GM23338 (cell line): ENCODE measurements at regions not wholly inside any gene's neighbourhood (a gene's known extent, or its start where the extent isn't known, plus 50 kb on each side); places are given as distances from the start of the nearest gene placed in this dataset.

Experiments used
- ATAC-seq: fragments of 200-7000 bp; cut with Tn5 transposase; 3 replicates; pipeline ENCODE4 v1.9.1; 2020
- DNase-seq: peaks from one replicate; pipeline ENCODE4 v3.0.0-alpha.2; 2015; ENCODE audit warnings: low spot score
- H2AFZ ChIP-seq: fragments of 200-600 bp; sonication (generic); 2 replicates; pipeline ENCODE4 v1.8.0; 2016; ENCODE audit warnings: antibody characterized with exemption, mild to moderate bottlenecking, moderate library complexity
- H3F3A ChIP-seq: fragments of 200-600 bp; sonication (generic); replicated peaks from 2 replicates; pipeline ENCODE4 v1.8.0; 2017; ENCODE audit warnings: antibody characterized with exemption, mixed run types, low read depth
- H3K27ac ChIP-seq: fragments of 200-600 bp; sonication (generic); 2 replicates; pipeline ENCODE4 v1.6.1; 2016; ENCODE audit warnings: low read depth
- H3K27me3 ChIP-seq: fragments of 200-600 bp; sonication (generic); 2 replicates; pipeline ENCODE4 v1.8.0; 2016; ENCODE audit warnings: mild to moderate bottlenecking, mixed run types, moderate library complexity; ENCODE audit not compliant: insufficient read depth
- H3K36me3 ChIP-seq: fragments of 200-600 bp; sonication (generic); 2 replicates; pipeline ENCODE4 v1.8.0; 2016; ENCODE audit warnings: mild to moderate bottlenecking; ENCODE audit not compliant: insufficient read depth
- H3K4me1 ChIP-seq: fragments of 200-600 bp; sonication (generic); 2 replicates; pipeline ENCODE4 v1.8.0; 2016; ENCODE audit warnings: mild to moderate bottlenecking, moderate library complexity; ENCODE audit not compliant: insufficient read depth
- H3K4me2 ChIP-seq: fragments of 200-600 bp; sonication (generic); 2 replicates; pipeline ENCODE4 v1.7.1; 2017; ENCODE audit warnings: mixed run types
- H3K4me3 ChIP-seq: fragments of 200-600 bp; sonication (generic); 2 replicates; pipeline ENCODE4 v1.6.1; 2016; ENCODE audit warnings: mixed run types
- H3K79me2 ChIP-seq: fragments of 200-600 bp; sonication (generic); replicated peaks from 2 replicates; pipeline ENCODE4 v1.8.0; 2017; ENCODE audit warnings: mild to moderate bottlenecking; ENCODE audit not compliant: insufficient read depth
- H3K9me2 ChIP-seq: fragments of 200-600 bp; sonication (generic); 2 replicates; pipeline ENCODE4 v1.8.0; 2017; ENCODE audit not compliant: insufficient read depth
- H4K20me1 ChIP-seq: fragments of 200-600 bp; sonication (generic); replicated peaks from 2 replicates; pipeline ENCODE4 v1.8.0; 2017; ENCODE audit warnings: mild to moderate bottlenecking; ENCODE audit not compliant: insufficient read depth
- H3K27ac Mint-ChIP-seq: 2 replicates; pipeline ENCODE4 v1.8.0; 2020; ENCODE audit warnings: inconsistent platforms, mild to moderate bottlenecking, moderate library complexity, mixed read lengths
- H3K27me3 Mint-ChIP-seq: 3 replicates; pipeline ENCODE4 v1.8.0; 2022; ENCODE audit warnings: low read depth, mild to moderate bottlenecking, moderate library complexity, mixed read lengths, inconsistent platforms; ENCODE audit not compliant: insufficient read depth, poor library complexity
- H3K36me3 Mint-ChIP-seq: 3 replicates; pipeline ENCODE4 v1.8.0; 2021; ENCODE audit warnings: low read depth, mild to moderate bottlenecking, inconsistent platforms, moderate library complexity, mixed read lengths
- H3K4me1 Mint-ChIP-seq: 3 replicates; pipeline ENCODE4 v1.8.0; 2020; ENCODE audit warnings: mild to moderate bottlenecking, inconsistent platforms, mixed read lengths
- H3K4me3 Mint-ChIP-seq: 3 replicates; pipeline ENCODE4 v1.8.0; 2021; ENCODE audit warnings: moderate library complexity, mild to moderate bottlenecking, inconsistent platforms, mixed read lengths
- H3K9me3 Mint-ChIP-seq: 3 replicates; pipeline ENCODE4 v1.8.0; 2020; ENCODE audit warnings: moderate library complexity, mild to moderate bottlenecking, inconsistent platforms, mixed read lengths
- EZH2 ChIP-seq: fragments of 200-600 bp; sonication (generic); IDR thresholded peaks from one replicate; pipeline ENCODE4 v1.8.0; 2017; ENCODE audit warnings: antibody characterized with exemption, mild to moderate bottlenecking, low read depth; ENCODE audit not compliant: unreplicated experiment
- EZH2phosphoT487 ChIP-seq: fragments of 200-600 bp; sonication (generic); IDR thresholded peaks from one replicate; pipeline ENCODE4 v1.8.1; 2018; ENCODE audit warnings: antibody characterized with exemption; ENCODE audit not compliant: unreplicated experiment
- NANOG ChIP-seq: IDR thresholded peaks from 2 replicates; pipeline ENCODE4 v1.6.1; 2016; ENCODE audit warnings: antibody characterized with exemption, borderline replicate concordance
- POLR2AphosphoS5 ChIP-seq: IDR thresholded peaks from 2 replicates; pipeline ENCODE4 v1.6.1; 2016; ENCODE audit warnings: antibody characterized with exemption, low read depth
- STAT1 ChIP-seq: IDR thresholded peaks from one replicate; pipeline ENCODE4 v1.6.1; 2016; ENCODE audit warnings: antibody characterized with exemption; ENCODE audit not compliant: unreplicated experiment
- ZNF114 ChIP-seq: fragments of 250-450 bp; sonication (Bioruptor Pico); IDR thresholded peaks from 2 replicates; pipeline ENCODE4 v1.5.0; 2020; ENCODE audit warnings: mild to moderate bottlenecking, moderate library complexity
- ZNF331 ChIP-seq: fragments of 250-450 bp; sonication (Bioruptor Pico); IDR thresholded peaks from 2 replicates; pipeline ENCODE4 v1.5.0; 2020; ENCODE audit warnings: low read depth, mild to moderate bottlenecking, moderate library complexity
- TF ChIP-seq, protein P1 (sequence below): fragments of 250-450 bp; sonication (Bioruptor Pico); IDR thresholded peaks from 2 replicates; pipeline ENCODE4 v1.5.0; 2020; ENCODE audit warnings: mild to moderate bottlenecking, moderate library complexity
- TF ChIP-seq, protein P2 (sequence below): IDR thresholded peaks from 2 replicates; pipeline ENCODE4 v1.6.1; 2016; ENCODE audit warnings: antibody characterized with exemption
- TF ChIP-seq, protein P3 (sequence below), 2 experiments: fragments of 200-600 bp in 1 of 2; sonication (generic) in 1 of 2; conservative IDR thresholded peaks; 2 replicates each; pipeline versions ENCODE4 v1.5.1 to v1.6.1; 2016 to 2017; ENCODE audit warnings: antibody characterized with exemption in 2 of 2, low read depth in 2 of 2, mild to moderate bottlenecking in 2 of 2, moderate library complexity in 1 of 2

DNA sequence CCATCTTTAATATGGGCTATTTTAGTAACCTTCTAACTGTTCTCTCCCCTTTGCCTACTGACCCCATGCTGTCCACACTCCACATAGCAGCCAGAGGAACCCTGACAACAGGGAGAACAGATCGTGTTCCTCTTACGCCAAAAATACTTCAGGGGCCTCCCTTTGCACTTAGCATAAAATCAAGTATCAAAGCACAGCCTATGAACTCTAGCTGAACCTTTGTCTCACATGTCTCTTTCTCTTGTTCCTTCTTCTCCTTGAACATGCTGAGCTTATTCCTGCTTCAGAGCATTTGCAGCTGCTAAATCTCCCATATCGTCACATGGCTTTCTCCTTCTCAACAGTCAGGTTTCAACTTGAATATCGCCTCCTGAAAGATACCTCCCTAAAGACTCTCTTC lies 698.8 kb upstream of the C9orf72 start:
- Mint-ChIP-seq H3K36me3 (no peaks in the 10 kb centered on the region), H3K4me3 (no peak overlapping the region), H3K27ac (no peak overlapping the region), H3K4me1 (peaks cover 3% of the 10 kb centered on the region; the same call in 1 of the 3 replicates), H3K9me3 (no peaks in the 10 kb centered on the region; the same call in 2 of the 3 replicates), H3K27me3 (no peaks in the 10 kb centered on the region)
- no peak overlapping the region for H3K4me3 ChIP-seq
- no peak overlapping the region for H3K27ac ChIP-seq
- H3K79me2 ChIP-seq, result no peaks in the 10 kb centered on the region
- H3F3A ChIP-seq, result no peaks in the 10 kb centered on the region
- no peaks in the 10 kb centered on the region for H3K27me3 ChIP-seq
- no peak for ATAC-seq
- no peaks in the 10 kb centered on the region for H3K4me1 ChIP-seq
- H3K36me3 ChIP-seq, result no peaks in the 10 kb centered on the region; the same call in 1 of the 2 replicates
- H2AFZ ChIP-seq, result no peak overlapping the region
- H3K9me2 ChIP-seq, result peaks cover 4% of the 10 kb centered on the region
- H4K20me1 ChIP-seq, result no peaks in the 10 kb centered on the region
- no peak for DNase-seq
- TF ChIP-seq EZH2, result no peak
- no peak overlapping the region for H3K4me2 ChIP-seq

DNA sequence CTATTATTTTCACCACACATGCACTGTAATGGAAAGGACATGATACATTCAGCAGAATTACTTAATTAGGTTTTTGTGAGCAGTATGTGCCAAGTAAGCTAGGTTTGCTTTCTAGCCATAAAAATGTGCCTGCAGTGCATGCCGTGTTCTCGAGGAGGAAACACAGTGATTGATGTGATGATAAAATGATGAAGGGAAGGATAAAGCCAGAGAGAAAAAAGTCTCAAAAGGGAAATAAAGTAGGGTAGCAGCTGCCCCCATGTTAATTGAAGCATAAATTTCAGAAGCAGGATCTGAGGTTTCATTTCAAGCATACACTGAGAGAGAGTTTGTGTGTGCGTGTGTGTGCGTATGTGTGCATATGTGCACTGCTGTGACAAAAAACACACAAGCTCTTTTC lies 714.2 kb upstream of the C9orf72 start:
- Histone ChIP-seq H3K4me2 (no peak overlapping the region), H3K27ac (no peak overlapping the region), H3K79me2 (no peaks in the 10 kb centered on the region), H3K4me1 (no peaks in the 10 kb centered on the region), H3K4me3 (no peak overlapping the region), H4K20me1 (no peaks in the 10 kb centered on the region), H3K36me3 (peaks cover 4% of the 10 kb centered on the region; the same call in 1 of the 2 replicates), H3K9me2 (no peaks in the 10 kb centered on the region), H2AFZ (no peak overlapping the region), H3K27me3 (no peaks in the 10 kb centered on the region), H3F3A (no peaks in the 10 kb centered on the region)
- H3K27ac Mint-ChIP-seq, result no peak overlapping the region
- ATAC-seq, result no peak
- H3K9me3 Mint-ChIP-seq, result peaks cover 6% of the 10 kb centered on the region
- DNase-seq, result no peak
- no peak overlapping the region for H3K4me3 Mint-ChIP-seq
- no peaks in the 10 kb centered on the region for H3K27me3 Mint-ChIP-seq
- peaks cover 17% of the 10 kb centered on the region for H3K4me1 Mint-ChIP-seq
- H3K36me3 Mint-ChIP-seq, result peaks cover 9% of the 10 kb centered on the region; the same call in 2 of the 3 replicates
- TF ChIP-seq NANOG (no peak), ZNF331 (CRISPR knock-in tag) (no peak), EZH2 (no peak), POLR2AphosphoS5 (no peak), ZNF114 (CRISPR knock-in tag) (no peak), STAT1 (no peak), EZH2phosphoT487 (no peak)
- TF ChIP-seq, protein P1, sequence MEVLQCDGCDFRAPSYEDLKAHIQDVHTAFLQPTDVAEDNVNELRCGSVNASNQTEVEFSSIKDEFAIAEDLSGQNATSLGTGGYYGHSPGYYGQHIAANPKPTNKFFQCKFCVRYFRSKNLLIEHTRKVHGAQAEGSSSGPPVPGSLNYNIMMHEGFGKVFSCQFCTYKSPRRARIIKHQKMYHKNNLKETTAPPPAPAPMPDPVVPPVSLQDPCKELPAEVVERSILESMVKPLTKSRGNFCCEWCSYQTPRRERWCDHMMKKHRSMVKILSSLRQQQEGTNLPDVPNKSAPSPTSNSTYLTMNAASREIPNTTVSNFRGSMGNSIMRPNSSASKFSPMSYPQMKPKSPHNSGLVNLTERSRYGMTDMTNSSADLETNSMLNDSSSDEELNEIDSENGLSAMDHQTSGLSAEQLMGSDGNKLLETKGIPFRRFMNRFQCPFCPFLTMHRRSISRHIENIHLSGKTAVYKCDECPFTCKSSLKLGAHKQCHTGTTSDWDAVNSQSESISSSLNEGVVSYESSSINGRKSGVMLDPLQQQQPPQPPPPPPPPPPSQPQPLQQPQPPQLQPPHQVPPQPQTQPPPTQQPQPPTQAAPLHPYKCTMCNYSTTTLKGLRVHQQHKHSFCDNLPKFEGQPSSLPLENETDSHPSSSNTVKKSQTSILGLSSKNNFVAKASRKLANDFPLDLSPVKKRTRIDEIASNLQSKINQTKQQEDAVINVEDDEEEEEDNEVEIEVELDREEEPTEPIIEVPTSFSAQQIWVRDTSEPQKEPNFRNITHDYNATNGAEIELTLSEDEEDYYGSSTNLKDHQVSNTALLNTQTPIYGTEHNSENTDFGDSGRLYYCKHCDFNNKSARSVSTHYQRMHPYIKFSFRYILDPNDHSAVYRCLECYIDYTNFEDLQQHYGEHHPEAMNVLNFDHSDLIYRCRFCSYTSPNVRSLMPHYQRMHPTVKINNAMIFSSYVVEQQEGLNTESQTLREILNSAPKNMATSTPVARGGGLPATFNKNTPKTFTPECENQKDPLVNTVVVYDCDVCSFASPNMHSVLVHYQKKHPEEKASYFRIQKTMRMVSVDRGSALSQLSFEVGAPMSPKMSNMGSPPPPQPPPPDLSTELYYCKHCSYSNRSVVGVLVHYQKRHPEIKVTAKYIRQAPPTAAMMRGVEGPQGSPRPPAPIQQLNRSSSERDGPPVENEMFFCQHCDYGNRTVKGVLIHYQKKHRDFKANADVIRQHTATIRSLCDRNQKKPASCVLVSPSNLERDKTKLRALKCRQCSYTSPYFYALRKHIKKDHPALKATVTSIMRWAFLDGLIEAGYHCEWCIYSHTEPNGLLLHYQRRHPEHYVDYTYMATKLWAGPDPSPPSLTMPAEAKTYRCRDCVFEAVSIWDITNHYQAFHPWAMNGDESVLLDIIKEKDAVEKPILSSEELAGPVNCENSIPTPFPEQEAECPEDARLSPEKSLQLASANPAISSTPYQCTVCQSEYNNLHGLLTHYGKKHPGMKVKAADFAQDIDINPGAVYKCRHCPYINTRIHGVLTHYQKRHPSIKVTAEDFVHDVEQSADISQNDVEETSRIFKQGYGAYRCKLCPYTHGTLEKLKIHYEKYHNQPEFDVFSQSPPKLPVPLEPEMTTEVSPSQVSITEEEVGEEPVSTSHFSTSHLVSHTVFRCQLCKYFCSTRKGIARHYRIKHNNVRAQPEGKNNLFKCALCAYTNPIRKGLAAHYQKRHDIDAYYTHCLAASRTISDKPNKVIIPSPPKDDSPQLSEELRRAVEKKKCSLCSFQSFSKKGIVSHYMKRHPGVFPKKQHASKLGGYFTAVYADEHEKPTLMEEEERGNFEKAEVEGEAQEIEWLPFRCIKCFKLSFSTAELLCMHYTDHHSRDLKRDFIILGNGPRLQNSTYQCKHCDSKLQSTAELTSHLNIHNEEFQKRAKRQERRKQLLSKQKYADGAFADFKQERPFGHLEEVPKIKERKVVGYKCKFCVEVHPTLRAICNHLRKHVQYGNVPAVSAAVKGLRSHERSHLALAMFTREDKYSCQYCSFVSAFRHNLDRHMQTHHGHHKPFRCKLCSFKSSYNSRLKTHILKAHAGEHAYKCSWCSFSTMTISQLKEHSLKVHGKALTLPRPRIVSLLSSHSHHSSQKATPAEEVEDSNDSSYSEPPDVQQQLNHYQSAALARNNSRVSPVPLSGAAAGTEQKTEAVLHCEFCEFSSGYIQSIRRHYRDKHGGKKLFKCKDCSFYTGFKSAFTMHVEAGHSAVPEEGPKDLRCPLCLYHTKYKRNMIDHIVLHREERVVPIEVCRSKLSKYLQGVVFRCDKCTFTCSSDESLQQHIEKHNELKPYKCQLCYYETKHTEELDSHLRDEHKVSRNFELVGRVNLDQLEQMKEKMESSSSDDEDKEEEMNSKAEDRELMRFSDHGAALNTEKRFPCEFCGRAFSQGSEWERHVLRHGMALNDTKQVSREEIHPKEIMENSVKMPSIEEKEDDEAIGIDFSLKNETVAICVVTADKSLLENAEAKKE (CRISPR knock-in tag), result no peak
- TF ChIP-seq, protein P2, sequence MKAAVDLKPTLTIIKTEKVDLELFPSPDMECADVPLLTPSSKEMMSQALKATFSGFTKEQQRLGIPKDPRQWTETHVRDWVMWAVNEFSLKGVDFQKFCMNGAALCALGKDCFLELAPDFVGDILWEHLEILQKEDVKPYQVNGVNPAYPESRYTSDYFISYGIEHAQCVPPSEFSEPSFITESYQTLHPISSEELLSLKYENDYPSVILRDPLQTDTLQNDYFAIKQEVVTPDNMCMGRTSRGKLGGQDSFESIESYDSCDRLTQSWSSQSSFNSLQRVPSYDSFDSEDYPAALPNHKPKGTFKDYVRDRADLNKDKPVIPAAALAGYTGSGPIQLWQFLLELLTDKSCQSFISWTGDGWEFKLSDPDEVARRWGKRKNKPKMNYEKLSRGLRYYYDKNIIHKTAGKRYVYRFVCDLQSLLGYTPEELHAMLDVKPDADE, result no peak
- TF ChIP-seq, protein P3, sequence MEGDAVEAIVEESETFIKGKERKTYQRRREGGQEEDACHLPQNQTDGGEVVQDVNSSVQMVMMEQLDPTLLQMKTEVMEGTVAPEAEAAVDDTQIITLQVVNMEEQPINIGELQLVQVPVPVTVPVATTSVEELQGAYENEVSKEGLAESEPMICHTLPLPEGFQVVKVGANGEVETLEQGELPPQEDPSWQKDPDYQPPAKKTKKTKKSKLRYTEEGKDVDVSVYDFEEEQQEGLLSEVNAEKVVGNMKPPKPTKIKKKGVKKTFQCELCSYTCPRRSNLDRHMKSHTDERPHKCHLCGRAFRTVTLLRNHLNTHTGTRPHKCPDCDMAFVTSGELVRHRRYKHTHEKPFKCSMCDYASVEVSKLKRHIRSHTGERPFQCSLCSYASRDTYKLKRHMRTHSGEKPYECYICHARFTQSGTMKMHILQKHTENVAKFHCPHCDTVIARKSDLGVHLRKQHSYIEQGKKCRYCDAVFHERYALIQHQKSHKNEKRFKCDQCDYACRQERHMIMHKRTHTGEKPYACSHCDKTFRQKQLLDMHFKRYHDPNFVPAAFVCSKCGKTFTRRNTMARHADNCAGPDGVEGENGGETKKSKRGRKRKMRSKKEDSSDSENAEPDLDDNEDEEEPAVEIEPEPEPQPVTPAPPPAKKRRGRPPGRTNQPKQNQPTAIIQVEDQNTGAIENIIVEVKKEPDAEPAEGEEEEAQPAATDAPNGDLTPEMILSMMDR (conservative IDR thresholded peaks at IDR 0.05; ENCODE audit: low read depth in 2 of 2), result no peak
